Rectal smooth muscle tissue (tissue), 1 donor: ENCODE measurements at regions not wholly inside any gene's neighbourhood (a gene's known extent, or its start where the extent isn't known, plus 50 kb on each side); places are given as distances from the start of the nearest gene placed in this dataset.
A peak's percentile ranks its signal among the peaks of the same experiment; 100 is the strongest.
"Not testable (repeated sequence)": the region's sequence is repeated elsewhere in the genome, so short reads cannot be mapped to it uniquely, and the experiment has no call there.

Experiments
- H3K27ac ChIP-seq: one replicate; pipeline ENCODE4 v1.7.0; 2013; ENCODE audit warnings: low read depth, low read length, inconsistent platforms
- H3K27me3 ChIP-seq: one replicate; pipeline ENCODE4 v1.7.0; 2013; ENCODE audit warnings: low read length; ENCODE audit not compliant: control insufficient read depth, insufficient read depth
- H3K36me3 ChIP-seq: one replicate; pipeline ENCODE4 v1.7.0; 2013; ENCODE audit warnings: low read length; ENCODE audit not compliant: control insufficient read depth, insufficient read depth
- H3K4me1 ChIP-seq: one replicate; pipeline ENCODE4 v1.7.0; 2013; ENCODE audit warnings: low read length; ENCODE audit not compliant: control insufficient read depth, insufficient read depth
- H3K4me3 ChIP-seq: one replicate; pipeline ENCODE4 v1.7.0; 2013; ENCODE audit warnings: low read length
- H3K9ac ChIP-seq: one replicate; pipeline ENCODE4 v1.7.0; 2013; ENCODE audit warnings: low read length

- Histone ChIP-seq H3K27me3 (peaks cover 4% of the 10 kb centered on the region), H3K4me3 (no peak overlapping the region), H3K4me1 (no peaks in the 10 kb centered on the region), H3K9ac (no peak overlapping the region), H3K36me3 (no peaks in the 10 kb centered on the region), H3K27ac (no peak overlapping the region)
Measured at GRCh38 chr7:359766-360361, 69.9 kb downstream of the FOXL3 start.

GRCh38 chr7:360454-361100, 70.6 kb downstream of the FOXL3 start:
- H3K4me3 ChIP-seq = no peak overlapping the region
- peaks cover 4% of the 10 kb centered on the region for H3K27me3 ChIP-seq

DNA sequence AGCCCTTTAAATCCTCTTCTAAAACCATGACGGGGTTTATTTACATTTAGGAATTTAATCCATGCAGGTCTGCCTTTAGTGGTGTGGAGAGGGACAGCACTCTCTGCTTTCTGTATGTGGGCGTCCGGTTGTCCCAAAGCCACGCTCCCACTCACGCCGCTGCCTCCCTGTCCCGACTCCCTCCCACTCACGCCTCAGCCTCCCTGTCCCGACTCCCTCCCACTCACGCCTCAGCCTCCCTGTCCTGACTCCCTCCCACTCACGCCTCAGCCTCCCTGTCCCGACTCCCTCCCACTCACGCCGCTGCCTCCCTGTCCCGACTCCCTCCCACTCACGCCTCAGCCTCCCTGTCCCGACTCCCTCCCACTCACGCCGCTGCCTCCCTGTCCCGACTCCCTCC, 71.2 kb downstream of the FOXL3 start:
- not testable (repeated sequence) for H3K36me3 ChIP-seq, H3K27me3 ChIP-seq, H3K9ac ChIP-seq, H3K27ac ChIP-seq, H3K4me1 ChIP-seq, H3K4me3 ChIP-seq

More at GRCh38 chr7:360454-361100, 70.6 kb downstream of the FOXL3 start:
- no peak overlapping the region for H3K27ac ChIP-seq
- no peaks in the 10 kb centered on the region for H3K4me1 ChIP-seq
- H3K36me3 ChIP-seq = no peaks in the 10 kb centered on the region
- H3K9ac ChIP-seq = no peak overlapping the region

DNA sequence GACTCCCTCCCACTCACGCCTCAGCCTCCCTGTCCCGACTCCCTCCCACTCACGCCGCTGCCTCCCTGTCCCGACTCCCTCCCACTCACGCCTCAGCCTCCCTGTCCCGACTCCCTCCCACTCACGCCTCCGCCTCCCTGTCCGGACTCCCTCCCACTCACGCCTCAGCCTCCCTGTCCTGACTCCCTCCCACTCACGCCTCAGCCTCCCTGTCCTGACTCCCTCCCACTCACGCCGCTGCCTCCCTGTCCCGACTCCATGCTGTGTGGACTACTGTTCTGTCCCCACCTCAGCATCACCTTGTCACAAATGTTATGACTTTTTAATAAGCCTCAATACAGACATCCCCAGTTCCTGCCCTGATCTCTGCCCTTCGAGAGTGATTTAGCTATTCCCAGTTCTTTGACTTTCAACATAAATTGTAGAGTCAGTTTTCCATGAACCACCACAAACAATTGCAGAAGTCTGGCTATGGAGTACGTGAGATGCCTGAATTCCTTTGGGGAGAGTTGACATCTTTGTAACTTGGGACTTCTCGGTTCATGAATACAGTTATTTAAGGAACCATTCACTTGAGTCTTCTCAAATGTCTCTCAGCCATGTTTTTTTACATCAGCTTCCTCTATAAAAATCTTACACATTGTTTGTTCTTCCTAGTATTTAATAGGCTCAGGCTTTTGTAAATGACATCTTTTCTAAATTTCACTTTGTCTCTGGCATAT, 71.9 kb downstream of the FOXL3 start:
- Histone ChIP-seq H3K4me1 (no peaks in the 10 kb centered on the region), H3K27me3 (peaks cover 4% of the 10 kb centered on the region), H3K27ac (no peak overlapping the region), H3K9ac (no peak overlapping the region), H3K4me3 (peak overlapping the region; percentile 36), H3K36me3 (no peaks in the 10 kb centered on the region)

- H3K4me3 ChIP-seq = peak overlapping the region; percentile 36
- H3K27ac ChIP-seq = no peak overlapping the region
- peaks cover 4% of the 10 kb centered on the region for H3K27me3 ChIP-seq
Measured at GRCh38 chr7:362402-363096, 72.6 kb downstream of the FOXL3 start.

DNA sequence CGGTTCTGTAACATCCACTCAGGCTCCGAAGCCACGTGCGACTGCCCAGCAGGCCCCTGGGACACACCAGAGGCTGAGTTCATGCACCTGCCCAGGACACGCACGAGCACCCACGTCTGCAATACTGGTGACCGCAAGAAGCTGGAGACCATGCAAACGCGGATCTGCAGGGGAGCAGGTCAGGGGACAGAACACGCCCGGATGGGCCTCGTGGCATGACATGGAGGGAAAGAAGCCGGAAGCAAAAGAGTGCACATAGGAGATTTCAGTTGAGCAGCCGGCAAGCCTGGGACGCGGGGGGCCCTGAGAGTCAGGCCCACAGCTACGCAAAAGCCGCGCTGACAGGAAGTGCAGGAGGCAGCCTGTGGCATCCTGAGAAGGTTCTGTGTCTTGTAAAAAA, 73.7 kb downstream of the FOXL3 start:
- H3K4me1 ChIP-seq = no peaks in the 10 kb centered on the region
- no peaks in the 10 kb centered on the region for H3K36me3 ChIP-seq
- H3K9ac ChIP-seq = no peak overlapping the region
- H3K27me3 ChIP-seq = peaks cover 4% of the 10 kb centered on the region
- H3K27ac ChIP-seq = no peak overlapping the region
- no peak overlapping the region for H3K4me3 ChIP-seq

More at GRCh38 chr7:362402-363096, 72.6 kb downstream of the FOXL3 start:
- H3K4me1 ChIP-seq = no peaks in the 10 kb centered on the region
- H3K36me3 ChIP-seq = no peaks in the 10 kb centered on the region
- H3K9ac ChIP-seq = no peak overlapping the region

GRCh38 chr7:364536-364935, 74.6 kb downstream of the FOXL3 start:
- Histone ChIP-seq H3K4me3 (no peak overlapping the region), H3K36me3 (no peaks in the 10 kb centered on the region), H3K4me1 (no peaks in the 10 kb centered on the region), H3K9ac (no peak overlapping the region), H3K27me3 (peaks cover 4% of the 10 kb centered on the region), H3K27ac (no peak overlapping the region)

- peaks cover 4% of the 10 kb centered on the region for H3K27me3 ChIP-seq
- H3K27ac ChIP-seq = no peak overlapping the region
- no peak overlapping the region for H3K9ac ChIP-seq
- no peaks in the 10 kb centered on the region for H3K36me3 ChIP-seq
- no peak overlapping the region for H3K4me3 ChIP-seq
- H3K4me1 ChIP-seq = no peaks in the 10 kb centered on the region
Measured at GRCh38 chr7:365593-365992, 75.6 kb downstream of the FOXL3 start.

GRCh38 chr7:366161-366803, 76.3 kb downstream of the FOXL3 start:
- no peaks in the 10 kb centered on the region for H3K36me3 ChIP-seq
- H3K9ac ChIP-seq = no peak overlapping the region
- H3K4me3 ChIP-seq = no peak overlapping the region
- no peaks in the 10 kb centered on the region for H3K4me1 ChIP-seq
- no peak overlapping the region for H3K27ac ChIP-seq
- H3K27me3 ChIP-seq = peaks cover 4% of the 10 kb centered on the region

DNA sequence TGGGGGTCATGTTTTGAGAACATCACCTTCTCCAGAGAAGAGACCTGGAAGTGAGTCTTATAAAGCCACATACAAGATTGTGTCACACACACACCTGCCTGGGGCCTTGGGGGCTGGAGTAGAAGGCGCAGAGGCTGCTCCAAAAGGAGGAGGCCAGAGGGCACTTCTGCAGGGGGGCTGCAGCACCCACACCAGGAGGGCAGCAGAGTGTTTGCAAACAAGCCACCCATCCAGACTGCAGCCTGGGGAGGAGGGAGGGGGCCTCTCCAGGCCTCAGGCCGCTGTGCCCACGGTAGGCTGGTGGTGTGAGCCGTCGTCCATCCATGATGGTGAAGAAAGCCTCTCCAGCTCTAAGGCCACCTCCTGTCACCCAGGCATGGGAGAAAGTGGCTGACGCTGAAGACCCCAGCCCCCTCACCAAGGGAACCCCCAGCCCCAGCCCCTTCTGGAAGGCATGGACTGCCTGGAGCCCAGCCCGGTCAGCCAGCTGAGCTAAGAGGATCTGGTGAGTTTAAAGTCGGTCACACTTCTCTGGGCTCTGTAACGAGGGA, 77.5 kb downstream of the FOXL3 start:
- no peaks in the 10 kb centered on the region for H3K36me3 ChIP-seq
- peaks cover 4% of the 10 kb centered on the region for H3K27me3 ChIP-seq
- H3K4me1 ChIP-seq = no peaks in the 10 kb centered on the region
- no peak overlapping the region for H3K4me3 ChIP-seq
- no peak overlapping the region for H3K9ac ChIP-seq
- H3K27ac ChIP-seq = no peak overlapping the region

GRCh38 chr7:368651-369475, 78.9 kb downstream of the FOXL3 start:
- no peak overlapping the region for H3K4me3 ChIP-seq
- H3K36me3 ChIP-seq = no peaks in the 10 kb centered on the region
- H3K9ac ChIP-seq = no peak overlapping the region
- H3K4me1 ChIP-seq = no peaks in the 10 kb centered on the region
- no peak overlapping the region for H3K27ac ChIP-seq
- H3K27me3 ChIP-seq = no peaks in the 10 kb centered on the region
